ENCODE measurements at regions not wholly inside any gene's neighbourhood (a gene's known extent, or its start where the extent isn't known, plus 50 kb on each side); places are given as distances from the start of the nearest gene placed in this dataset.

GRCh38 chr5:25358919-25359318 lies 714.1 kb upstream of the CDH10 start:
- no peak for DNase-seq (ENCODE audit: low spot score)
- peaks cover 10% of the 10 kb centered on the region for H3K36me3 Mint-ChIP-seq (ENCODE audit: low read depth, unreplicated experiment)

DNA sequence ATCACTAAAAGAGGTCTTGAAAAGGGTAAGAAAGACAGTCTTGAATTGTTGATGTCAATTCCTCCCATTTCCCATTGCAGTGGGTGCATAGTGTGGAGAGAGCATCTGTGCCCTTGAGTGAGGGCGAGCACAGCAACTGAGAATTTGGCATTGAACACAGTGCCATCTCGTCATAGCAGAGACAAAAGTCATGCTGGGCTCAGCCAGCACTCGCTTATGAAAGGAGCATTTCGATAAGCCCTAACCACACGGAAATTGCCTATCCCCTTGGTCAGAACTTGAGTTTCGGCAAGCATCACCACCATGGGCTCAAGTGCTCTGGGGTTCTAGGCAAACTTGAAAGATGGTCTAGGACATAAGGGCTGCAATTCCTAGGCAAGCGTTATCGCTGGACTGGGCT lies 712.8 kb upstream of the CDH10 start:
- peaks cover 9% of the 10 kb centered on the region for H3K36me3 Mint-ChIP-seq (ENCODE audit: low read depth, unreplicated experiment)
- H3K9me3 Mint-ChIP-seq (ENCODE audit: unreplicated experiment) = no peaks in the 10 kb centered on the region
- no peak for DNase-seq (ENCODE audit: low spot score)
- H3K27ac Mint-ChIP-seq (ENCODE audit: unreplicated experiment) = no peak overlapping the region
- no peaks in the 10 kb centered on the region for H3K4me1 Mint-ChIP-seq (ENCODE audit: unreplicated experiment)
- no peak overlapping the region for H3K4me3 Mint-ChIP-seq (ENCODE audit: unreplicated experiment)
- TF ChIP-seq CTCF (IDR thresholded peaks at IDR 0.05; ENCODE audit: unreplicated experiment) = no peak
- H3K27me3 Mint-ChIP-seq (ENCODE audit: unreplicated experiment) = no peaks in the 10 kb centered on the region

More at GRCh38 chr5:25358919-25359318, 714.1 kb upstream of the CDH10 start:
- Mint-ChIP-seq H3K9me3 (ENCODE audit: unreplicated experiment) (no peaks in the 10 kb centered on the region), H3K27ac (ENCODE audit: unreplicated experiment) (no peak overlapping the region), H3K4me1 (ENCODE audit: unreplicated experiment) (no peaks in the 10 kb centered on the region), H3K27me3 (ENCODE audit: unreplicated experiment) (no peaks in the 10 kb centered on the region), H3K4me3 (ENCODE audit: unreplicated experiment) (no peak overlapping the region)
- TF ChIP-seq CTCF (IDR thresholded peaks at IDR 0.05; ENCODE audit: unreplicated experiment) = no peak

- Mint-ChIP-seq H3K36me3 (ENCODE audit: low read depth, unreplicated experiment) (peaks cover 3% of the 10 kb centered on the region), H3K4me1 (ENCODE audit: unreplicated experiment) (peaks cover 6% of the 10 kb centered on the region)
- TF ChIP-seq CTCF (IDR thresholded peaks at IDR 0.05; ENCODE audit: unreplicated experiment) = no peak
Measured at GRCh38 chr5:25349746-25350145, 705.0 kb upstream of the CDH10 start.

GRCh38 chr5:25345240-25345771 lies 700.5 kb upstream of the CDH10 start:
- no peak for TF ChIP-seq CTCF (IDR thresholded peaks at IDR 0.05; ENCODE audit: unreplicated experiment)
- H3K36me3 Mint-ChIP-seq (ENCODE audit: low read depth, unreplicated experiment) = peaks cover 6% of the 10 kb centered on the region
- no peak overlapping the region for H3K4me3 Mint-ChIP-seq (ENCODE audit: unreplicated experiment)
- H3K4me1 Mint-ChIP-seq (ENCODE audit: unreplicated experiment) = no peaks in the 10 kb centered on the region
- H3K27me3 Mint-ChIP-seq (ENCODE audit: unreplicated experiment) = no peaks in the 10 kb centered on the region
- H3K9me3 Mint-ChIP-seq (ENCODE audit: unreplicated experiment) = no peaks in the 10 kb centered on the region
- no peak overlapping the region for H3K27ac Mint-ChIP-seq (ENCODE audit: unreplicated experiment)
- DNase-seq (ENCODE audit: low spot score) = no peak

More at GRCh38 chr5:25349746-25350145, 705.0 kb upstream of the CDH10 start:
- H3K27ac Mint-ChIP-seq (ENCODE audit: unreplicated experiment) = no peak overlapping the region
- no peaks in the 10 kb centered on the region for H3K27me3 Mint-ChIP-seq (ENCODE audit: unreplicated experiment)
- no peaks in the 10 kb centered on the region for H3K9me3 Mint-ChIP-seq (ENCODE audit: unreplicated experiment)
- DNase-seq (ENCODE audit: low spot score) = no peak
- no peak overlapping the region for H3K4me3 Mint-ChIP-seq (ENCODE audit: unreplicated experiment)

DNA sequence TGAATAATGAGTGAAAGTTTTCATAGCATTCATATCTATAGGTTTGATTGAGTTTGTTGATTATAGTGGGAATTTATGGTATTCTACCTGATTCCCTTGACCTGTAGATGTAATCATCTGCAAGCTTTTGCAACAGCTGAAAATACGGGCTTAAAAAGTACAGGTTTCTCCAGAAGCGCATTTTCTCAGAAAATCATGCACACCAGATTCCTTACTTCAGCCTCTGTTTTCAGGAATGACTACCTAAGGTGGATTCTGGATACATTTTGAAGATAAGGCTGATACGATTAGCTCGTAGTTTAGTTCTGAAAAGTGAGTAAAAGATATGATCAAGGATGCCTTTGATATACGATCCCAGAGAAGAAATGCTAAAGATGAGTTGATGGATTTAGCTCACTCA lies 694.8 kb upstream of the CDH10 start:
- Mint-ChIP-seq H3K9me3 (ENCODE audit: unreplicated experiment) (no peaks in the 10 kb centered on the region), H3K27me3 (ENCODE audit: unreplicated experiment) (no peaks in the 10 kb centered on the region), H3K4me3 (ENCODE audit: unreplicated experiment) (no peak overlapping the region), H3K27ac (ENCODE audit: unreplicated experiment) (no peak overlapping the region), H3K4me1 (ENCODE audit: unreplicated experiment) (no peaks in the 10 kb centered on the region), H3K36me3 (ENCODE audit: low read depth, unreplicated experiment) (peaks cover 3% of the 10 kb centered on the region)
- no peak for TF ChIP-seq CTCF (IDR thresholded peaks at IDR 0.05; ENCODE audit: unreplicated experiment)
- no peak for DNase-seq (ENCODE audit: low spot score)
